Neural cell (in vitro differentiated cells): ENCODE measurements at regions not wholly inside any gene's neighbourhood (a gene's known extent, or its start where the extent isn't known, plus 50 kb on each side); places are given as distances from the start of the nearest gene placed in this dataset.
"Not testable (repeated sequence)": the region's sequence is repeated elsewhere in the genome, so short reads cannot be mapped to it uniquely, and the experiment has no call there.

Experiments
- H2AFZ ChIP-seq: fragments of 200-600, 300-800 bp; sonication (generic), shearing (Covaris generic); 2 replicates; pipeline ENCODE4 v1.6.0; 2014; ENCODE audit warnings: low read depth, mild to moderate bottlenecking, antibody characterized with exemption, low read length, moderate library complexity
- H3F3A ChIP-seq: fragments of 200-600 bp; shearing (Covaris generic); 2 replicates; pipeline ENCODE4 v1.6.1; 2016; ENCODE audit warnings: mild to moderate bottlenecking, moderate library complexity, mixed read lengths, antibody characterized with exemption, low read length; ENCODE audit not compliant: insufficient read depth, poor library complexity, severe bottlenecking
- H3K27ac ChIP-seq: fragments of 200-600, 300-800 bp; sonication (generic), shearing (Covaris generic); 2 replicates; pipeline ENCODE4 v1.5.1; 2014; ENCODE audit warnings: mild to moderate bottlenecking, low read length, moderate library complexity
- H3K27me3 ChIP-seq: fragments of 300-800, 200-600 bp; sonication (generic), shearing (Covaris generic); 2 replicates; pipeline ENCODE4 v1.6.0; 2014; ENCODE audit warnings: mild to moderate bottlenecking, low read depth, low read length, moderate library complexity; ENCODE audit not compliant: insufficient read depth
- H3K36me3 ChIP-seq: fragments of 300-800, 200-600 bp; sonication (generic), shearing (Covaris generic); 2 replicates; pipeline ENCODE4 v1.5.1; 2014; ENCODE audit warnings: mild to moderate bottlenecking, antibody characterized with exemption, low read length, moderate library complexity; ENCODE audit not compliant: insufficient read depth
- H3K4me2 ChIP-seq: fragments of 300-800, 200-600 bp; sonication (generic), shearing (Covaris generic); 2 replicates; pipeline ENCODE4 v1.6.0; 2014; ENCODE audit warnings: mild to moderate bottlenecking, low read length
- H3K4me3 ChIP-seq: fragments of 300-800, 200-600 bp; sonication (generic), shearing (Covaris generic); 2 replicates; pipeline ENCODE4 v1.5.1; 2014; ENCODE audit warnings: mild to moderate bottlenecking, low read length, moderate library complexity
- H3K79me2 ChIP-seq: fragments of 200-600 bp; shearing (Covaris generic); replicated peaks from 2 replicates; pipeline ENCODE4 v1.6.0; 2014; ENCODE audit warnings: mild to moderate bottlenecking, low read length, moderate library complexity; ENCODE audit not compliant: insufficient read depth
- H3K9ac ChIP-seq: fragments of 300-800, 200-600 bp; sonication (generic), shearing (Covaris generic); 2 replicates; pipeline ENCODE4 v1.6.1; 2016; ENCODE audit warnings: mild to moderate bottlenecking, low read length, mixed read lengths
- H3K9me2 ChIP-seq: fragments of 200-600 bp; shearing (Covaris generic); 2 replicates; pipeline ENCODE4 v1.6.1; 2016; ENCODE audit warnings: mild to moderate bottlenecking, low read length, mixed read lengths; ENCODE audit not compliant: insufficient read depth
- H3K9me3 ChIP-seq: fragments of 200-600, 300-800 bp; sonication (generic), shearing (Covaris generic); 2 replicates; pipeline ENCODE4 v1.6.1; 2016; ENCODE audit warnings: mild to moderate bottlenecking, mixed run types, low read length, moderate library complexity, mixed read lengths
- H4K20me1 ChIP-seq: fragments of 200-600 bp; shearing (Covaris generic); 2 replicates; pipeline ENCODE4 v1.6.1; 2016; ENCODE audit warnings: mild to moderate bottlenecking, mixed run types; ENCODE audit not compliant: insufficient read depth

GRCh38 chr16:16494998-16495397 is 116.1 kb downstream of the NPIPA7 start:
- H3K4me3 ChIP-seq, H2AFZ ChIP-seq, H3K36me3 ChIP-seq, H3K79me2 ChIP-seq, H4K20me1 ChIP-seq, H3K4me2 ChIP-seq, H3K27ac ChIP-seq, H3K27me3 ChIP-seq, H3K9ac ChIP-seq, H3K9me3 ChIP-seq, H3F3A ChIP-seq, H3K9me2 ChIP-seq: not testable (repeated sequence)

GRCh38 chr16:16499875-16500274 is 120.9 kb downstream of the NPIPA7 start:
- not testable (repeated sequence) for H3K4me3 ChIP-seq, H3K36me3 ChIP-seq, H3K27ac ChIP-seq, H3K9me3 ChIP-seq, H3K9me2 ChIP-seq, H3K27me3 ChIP-seq, H3K79me2 ChIP-seq, H3F3A ChIP-seq, H3K4me2 ChIP-seq, H2AFZ ChIP-seq, H4K20me1 ChIP-seq, H3K9ac ChIP-seq

GRCh38 chr16:16507041-16507440 is 128.1 kb downstream of the NPIPA7 start:
- H3K36me3 ChIP-seq, H3K4me3 ChIP-seq: not testable (repeated sequence)

GRCh38 chr16:16508344-16508743 is 129.4 kb downstream of the NPIPA7 start:
- not testable (repeated sequence) for H3K4me3 ChIP-seq, H3K9me2 ChIP-seq, H3K4me2 ChIP-seq, H4K20me1 ChIP-seq, H3K27ac ChIP-seq, H2AFZ ChIP-seq, H3K36me3 ChIP-seq, H3K79me2 ChIP-seq, H3K27me3 ChIP-seq, H3K9ac ChIP-seq, H3K9me3 ChIP-seq, H3F3A ChIP-seq

More at GRCh38 chr16:16507041-16507440, 128.1 kb downstream of the NPIPA7 start:
- H3K4me2 ChIP-seq, H2AFZ ChIP-seq, H3K9me2 ChIP-seq, H3K9me3 ChIP-seq, H4K20me1 ChIP-seq, H3F3A ChIP-seq, H3K9ac ChIP-seq, H3K27me3 ChIP-seq, H3K79me2 ChIP-seq, H3K27ac ChIP-seq: not testable (repeated sequence)

GRCh38 chr16:16519395-16519794 is 140.5 kb downstream of the NPIPA7 start:
- H3K27me3 ChIP-seq, H3K9me2 ChIP-seq, H3K27ac ChIP-seq, H3K79me2 ChIP-seq, H3K4me3 ChIP-seq, H3K4me2 ChIP-seq, H3K36me3 ChIP-seq, H4K20me1 ChIP-seq, H3K9ac ChIP-seq, H3F3A ChIP-seq, H2AFZ ChIP-seq, H3K9me3 ChIP-seq: not testable (repeated sequence)

GRCh38 chr16:16521239-16522002 is 142.5 kb downstream of the NPIPA7 start:
- not testable (repeated sequence) for H3K9me3 ChIP-seq, H3K36me3 ChIP-seq, H3K4me2 ChIP-seq, H3K9me2 ChIP-seq, H2AFZ ChIP-seq, H3F3A ChIP-seq, H3K79me2 ChIP-seq, H3K27me3 ChIP-seq, H3K4me3 ChIP-seq, H3K9ac ChIP-seq, H3K27ac ChIP-seq, H4K20me1 ChIP-seq

GRCh38 chr16:16526998-16527397 is 148.1 kb downstream of the NPIPA7 start:
- H3K27me3 ChIP-seq, H3F3A ChIP-seq: not testable (repeated sequence)

GRCh38 chr16:16530744-16531143 is 151.8 kb downstream of the NPIPA7 start:
- not testable (repeated sequence) for H2AFZ ChIP-seq, H3K27ac ChIP-seq, H3K9me2 ChIP-seq, H4K20me1 ChIP-seq, H3K4me3 ChIP-seq, H3F3A ChIP-seq, H3K79me2 ChIP-seq, H3K4me2 ChIP-seq, H3K9me3 ChIP-seq, H3K27me3 ChIP-seq, H3K36me3 ChIP-seq, H3K9ac ChIP-seq

More at GRCh38 chr16:16526998-16527397, 148.1 kb downstream of the NPIPA7 start:
- not testable (repeated sequence) for H3K4me2 ChIP-seq, H3K9me2 ChIP-seq, H3K27ac ChIP-seq, H3K9me3 ChIP-seq, H3K79me2 ChIP-seq, H4K20me1 ChIP-seq, H2AFZ ChIP-seq, H3K4me3 ChIP-seq, H3K36me3 ChIP-seq, H3K9ac ChIP-seq
